HG02588 (cell line): ENCODE measurements at regions not wholly inside any gene's neighbourhood (a gene's known extent, or its start where the extent isn't known, plus 50 kb on each side); places are given as distances from the start of the nearest gene placed in this dataset.
"Not testable (repeated sequence)": the region's sequence is repeated elsewhere in the genome, so short reads cannot be mapped to it uniquely, and the experiment has no call there.

Experiments used
- ATAC-seq: cut with Tn5 transposase; IDR thresholded peaks from one replicate; pipeline ENCODE4 v1.9.1; 2021; ENCODE audit warnings: mild to moderate bottlenecking, moderate library complexity; ENCODE audit not compliant: unreplicated experiment

DNA sequence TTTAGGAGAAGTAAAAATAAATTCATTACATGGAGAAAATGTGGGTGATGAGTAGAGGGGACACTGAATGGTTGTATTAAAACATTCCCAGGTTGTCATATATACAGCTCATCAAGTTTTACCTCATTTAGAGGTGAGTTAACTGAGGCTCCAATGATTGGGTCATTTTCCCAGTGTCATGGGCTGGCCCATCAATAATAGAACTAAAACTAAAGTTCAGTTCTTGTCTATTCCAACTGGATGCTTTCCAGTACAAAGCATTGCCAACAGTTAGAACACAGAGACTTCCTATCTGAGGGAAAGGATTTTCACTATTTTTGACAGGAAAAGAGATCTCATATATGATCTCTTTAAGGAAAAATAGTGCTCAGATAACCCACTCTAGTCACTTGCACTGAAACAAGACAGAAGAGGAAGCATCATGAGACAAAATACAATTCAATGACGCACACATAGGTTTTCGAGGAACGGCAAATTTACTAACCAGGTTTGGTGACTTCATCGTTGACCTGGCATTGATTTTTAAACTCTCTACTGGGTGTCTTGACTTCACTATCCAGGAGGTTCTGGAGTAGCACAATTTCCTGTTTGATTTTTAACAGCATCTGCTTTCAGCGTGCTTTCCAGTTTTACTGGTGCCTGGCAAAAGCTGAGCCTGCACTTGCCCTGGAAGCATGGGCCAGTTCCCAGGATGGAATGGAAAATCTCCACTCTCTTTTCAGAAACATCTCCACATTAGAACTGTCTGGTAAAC is 195.5 kb upstream of the FBXL4 start:
- ATAC-seq, result no peak

DNA sequence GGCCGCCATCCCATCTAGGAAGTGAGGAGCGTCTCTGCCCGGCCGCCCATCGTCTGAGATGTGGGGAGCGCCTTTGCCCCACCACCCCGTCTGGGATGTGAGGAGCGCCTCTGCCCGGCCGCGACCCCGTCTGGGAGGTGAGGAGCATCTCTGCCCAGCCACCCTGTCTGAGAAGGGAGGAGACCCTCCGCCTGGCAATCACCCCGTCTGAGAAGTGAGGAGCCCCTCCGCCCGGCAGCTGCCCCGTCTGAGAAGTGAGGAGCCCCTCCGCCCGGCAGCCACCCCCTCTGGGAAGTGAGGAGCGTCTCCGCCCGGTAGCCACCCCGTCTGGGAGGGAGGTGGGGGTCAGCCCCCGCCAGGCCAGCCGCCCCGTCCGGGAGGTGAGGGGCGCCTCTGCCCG is 194.2 kb upstream of the FBXL4 start:
- not testable (repeated sequence) for ATAC-seq

DNA sequence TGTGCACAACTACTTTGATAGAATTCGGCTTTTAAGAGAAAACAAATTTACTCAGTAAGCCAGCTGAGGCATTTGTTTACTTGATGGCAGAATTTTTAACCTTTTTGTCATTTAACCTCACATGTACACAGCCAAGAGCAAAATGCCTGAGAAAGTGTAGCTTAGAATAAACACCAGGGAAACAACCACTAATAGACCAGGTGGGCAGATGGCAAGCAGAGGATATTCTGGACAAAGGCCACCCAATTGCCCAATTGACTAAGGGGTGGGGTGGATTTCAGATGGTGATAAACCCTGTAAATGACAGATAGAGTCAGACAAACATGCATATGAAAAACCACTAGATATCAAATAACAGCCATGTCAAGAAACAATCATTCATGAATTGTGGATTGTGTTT is 190.7 kb upstream of the FBXL4 start:
- ATAC-seq, result no peak

DNA sequence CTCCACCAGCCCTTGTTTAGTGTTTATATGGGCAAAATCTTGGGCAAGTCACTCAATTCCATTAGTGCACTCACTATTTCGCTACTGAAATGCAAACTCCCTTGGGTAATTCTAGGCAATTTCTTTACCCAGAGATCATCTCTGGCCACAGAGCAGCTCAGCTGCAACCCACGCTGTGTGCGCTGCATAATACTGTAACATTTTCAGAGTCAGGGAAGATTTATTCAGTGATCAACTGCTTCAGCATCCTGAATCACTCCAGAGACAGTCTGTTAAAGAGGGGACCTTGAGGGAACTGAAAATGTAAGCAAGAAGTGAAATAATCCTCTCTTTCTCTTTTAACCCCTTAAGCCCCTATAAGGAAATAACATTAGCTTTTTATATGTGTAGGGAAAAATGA is 189.6 kb upstream of the FBXL4 start:
- ATAC-seq, result no peak

DNA sequence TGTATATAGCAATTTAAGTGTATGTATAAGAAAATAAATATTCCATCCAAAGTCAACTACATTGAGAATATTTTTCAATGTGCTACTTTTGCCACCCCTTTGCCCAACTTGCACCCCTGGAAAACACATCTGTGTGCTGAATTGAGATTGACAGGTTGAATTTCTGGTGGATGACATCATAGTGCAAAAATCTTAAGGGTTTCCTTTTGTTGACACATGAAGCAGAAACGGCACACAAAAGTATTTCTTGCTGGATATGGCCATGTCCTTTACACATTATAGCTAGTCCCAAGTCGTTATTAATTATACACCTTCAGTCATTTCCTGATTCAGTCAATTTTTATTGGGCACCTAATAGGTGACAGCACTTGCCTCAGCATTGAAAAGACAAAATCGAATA is 188.7 kb upstream of the FBXL4 start:
- no peak for ATAC-seq

DNA sequence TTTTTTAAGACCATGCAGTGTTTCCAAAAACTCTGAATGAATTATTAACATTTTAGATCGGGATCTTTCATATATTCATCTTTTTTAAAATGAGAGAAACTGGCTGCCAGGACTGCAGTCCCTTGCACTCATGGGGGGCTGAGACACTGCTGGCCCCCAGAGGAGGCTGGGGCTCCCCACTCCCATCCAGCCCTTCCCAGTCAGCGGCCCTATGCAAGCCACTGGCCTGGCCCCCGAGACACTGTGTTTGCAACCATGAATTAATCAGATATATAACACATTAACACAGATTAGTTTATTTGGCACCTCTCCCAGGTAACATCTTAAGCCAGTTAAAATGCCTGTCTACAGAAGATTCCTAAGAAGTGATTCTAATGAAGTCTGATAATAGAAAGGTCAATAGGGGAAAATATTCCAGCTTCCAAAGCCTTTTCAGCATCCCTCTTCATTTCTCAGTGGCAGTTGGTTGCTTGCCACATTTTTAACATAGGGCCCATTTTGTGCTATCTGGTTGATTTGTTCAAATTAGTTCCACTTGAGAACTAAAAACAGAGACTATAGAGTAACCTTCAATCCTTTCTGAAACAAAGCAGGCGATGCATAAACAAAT is 184.4 kb upstream of the FBXL4 start:
- no peak for ATAC-seq

DNA sequence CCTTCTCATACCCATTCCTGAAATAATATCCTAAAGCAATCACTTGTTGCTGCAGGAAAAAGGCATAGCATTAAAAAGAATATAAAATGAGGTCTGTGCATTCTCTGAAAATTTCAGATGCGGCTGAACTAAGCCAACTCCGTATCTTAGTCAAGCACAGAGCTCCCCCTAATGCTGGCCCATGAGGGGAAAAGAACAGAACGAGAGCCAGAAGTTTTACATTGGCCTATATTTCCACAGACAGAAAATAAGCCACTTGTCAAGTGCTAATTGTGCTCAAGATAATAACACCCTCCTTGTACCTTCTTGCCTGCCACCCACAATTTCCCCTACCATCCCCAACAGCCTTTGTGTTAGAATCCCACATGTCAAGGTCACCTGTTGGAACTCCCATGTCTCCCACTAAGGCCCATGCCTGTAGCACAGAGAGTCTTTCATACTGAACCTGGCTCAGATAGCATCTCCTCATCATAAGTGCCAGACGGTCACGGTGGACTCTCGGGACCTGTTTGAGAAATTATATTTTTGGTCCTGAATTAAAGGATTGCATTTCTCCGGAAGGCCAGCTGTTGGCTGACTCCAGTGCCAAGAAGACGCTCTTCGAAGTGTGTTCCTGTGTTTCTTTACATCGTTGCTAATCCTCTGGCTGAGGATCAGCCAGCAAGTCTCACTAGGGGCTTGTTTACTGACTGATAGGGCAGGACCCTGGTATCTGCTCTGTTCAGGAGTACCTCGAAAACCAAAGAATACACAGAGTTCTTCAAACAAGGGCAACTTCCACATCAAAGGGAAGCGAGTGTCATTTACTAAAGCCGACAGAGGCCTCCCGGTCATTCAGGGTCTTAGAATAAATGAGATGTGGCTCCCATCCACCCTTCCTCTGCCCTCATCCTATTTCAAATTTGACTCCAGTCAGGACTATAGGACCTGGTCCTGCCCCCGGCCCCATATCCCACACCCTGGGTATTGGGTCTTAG is 183.4 kb upstream of the FBXL4 start:
- ATAC-seq, result no peak

DNA sequence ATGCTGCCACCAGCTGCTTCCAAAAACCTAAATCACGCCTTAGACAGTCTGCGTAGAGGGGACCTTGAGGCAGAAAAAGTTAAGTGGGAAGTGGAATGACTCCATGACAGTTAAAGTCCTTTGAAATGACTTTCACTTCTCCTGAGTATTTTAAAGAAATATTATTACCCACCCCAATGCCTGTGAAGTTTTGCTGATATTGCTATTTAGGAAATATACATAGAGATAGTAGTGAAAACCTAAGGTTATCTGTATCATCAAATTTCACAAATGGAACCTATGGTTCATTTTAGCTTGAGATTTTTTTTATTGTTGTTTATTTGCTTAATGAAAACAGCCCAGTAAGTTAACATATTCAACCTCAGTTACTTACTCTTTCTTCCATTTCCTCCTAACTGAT is 182.1 kb upstream of the FBXL4 start:
- no peak for ATAC-seq

DNA sequence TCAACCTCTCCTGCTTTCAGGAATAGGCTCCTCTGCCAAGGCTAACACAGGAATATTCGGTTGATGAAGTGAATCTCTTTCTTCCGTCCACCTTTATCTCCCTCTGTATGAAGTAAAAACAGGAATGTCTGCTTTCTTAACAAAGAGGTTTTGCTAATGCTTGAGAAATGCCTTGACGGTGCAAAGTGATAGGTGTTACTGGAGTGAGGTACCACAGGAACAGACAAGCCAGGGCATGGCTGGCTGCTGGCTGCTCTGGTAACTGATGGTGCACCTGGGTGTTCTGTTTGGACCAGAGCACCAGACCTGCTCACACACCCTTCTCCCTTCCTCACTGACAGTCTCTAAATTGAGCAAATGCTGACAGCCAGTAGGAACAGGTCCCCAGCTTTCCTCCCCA is 174.0 kb upstream of the FBXL4 start:
- no peak for ATAC-seq

DNA sequence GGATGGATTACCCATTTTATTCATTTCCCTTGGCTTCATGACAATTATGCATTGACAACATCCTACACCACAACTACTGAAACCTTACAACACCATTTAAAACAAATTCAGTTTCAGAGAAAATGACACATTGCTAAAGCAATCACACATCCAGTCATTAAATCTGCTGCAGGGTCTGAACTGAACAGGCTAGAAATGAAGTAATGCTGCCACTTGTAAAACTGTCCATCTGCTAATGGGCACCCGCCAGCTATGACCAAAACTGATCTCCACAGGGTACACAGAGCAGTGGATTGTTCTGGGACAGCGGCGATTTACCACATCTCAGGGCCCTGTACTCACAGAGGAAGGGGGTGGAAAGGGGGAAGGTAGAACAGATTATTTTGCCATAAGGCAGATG is 172.9 kb upstream of the FBXL4 start:
- no peak for ATAC-seq

DNA sequence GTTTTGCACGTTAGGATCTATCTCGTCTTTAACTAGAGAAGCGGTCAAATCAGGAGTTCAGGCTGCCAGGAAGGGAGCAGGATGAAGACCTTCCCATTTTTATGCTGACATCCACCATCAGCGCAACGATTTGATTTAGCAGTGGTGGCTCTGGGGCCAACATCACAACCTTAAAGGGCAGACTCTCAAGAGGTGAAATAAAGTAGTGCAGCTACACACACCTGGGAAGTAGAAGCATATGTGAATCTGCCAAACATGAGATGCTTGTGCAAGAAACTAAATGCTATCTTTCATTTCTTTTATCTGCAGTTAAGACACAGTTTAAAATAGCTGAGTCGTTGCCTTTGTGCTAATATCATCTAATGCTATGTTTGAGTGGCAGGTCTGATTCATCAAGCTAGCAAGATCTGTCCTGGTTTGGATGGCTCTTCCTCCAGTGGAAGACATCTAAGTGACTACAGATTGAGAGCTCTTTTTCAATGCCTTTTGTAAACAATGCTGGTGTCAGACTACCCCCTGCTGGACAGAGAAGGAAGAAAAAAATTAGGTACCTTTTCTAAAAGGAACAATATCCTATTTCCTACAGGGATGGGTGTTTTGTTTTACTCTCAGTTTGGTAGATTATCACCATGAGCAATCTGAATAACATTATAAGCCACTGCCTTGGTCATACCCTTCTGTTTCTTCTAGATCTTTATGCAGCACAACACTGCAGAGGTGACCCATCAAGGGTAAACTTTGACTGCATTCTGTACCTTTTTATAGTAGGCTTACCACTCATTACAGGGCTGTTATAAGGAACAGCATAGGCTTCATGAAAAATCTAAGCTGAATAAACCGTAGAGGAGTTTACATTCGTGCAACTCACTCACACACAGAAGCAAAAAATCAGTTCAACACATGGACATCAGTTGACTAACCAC is 171.6 kb upstream of the FBXL4 start:
- peak; percentile 44 for ATAC-seq

DNA sequence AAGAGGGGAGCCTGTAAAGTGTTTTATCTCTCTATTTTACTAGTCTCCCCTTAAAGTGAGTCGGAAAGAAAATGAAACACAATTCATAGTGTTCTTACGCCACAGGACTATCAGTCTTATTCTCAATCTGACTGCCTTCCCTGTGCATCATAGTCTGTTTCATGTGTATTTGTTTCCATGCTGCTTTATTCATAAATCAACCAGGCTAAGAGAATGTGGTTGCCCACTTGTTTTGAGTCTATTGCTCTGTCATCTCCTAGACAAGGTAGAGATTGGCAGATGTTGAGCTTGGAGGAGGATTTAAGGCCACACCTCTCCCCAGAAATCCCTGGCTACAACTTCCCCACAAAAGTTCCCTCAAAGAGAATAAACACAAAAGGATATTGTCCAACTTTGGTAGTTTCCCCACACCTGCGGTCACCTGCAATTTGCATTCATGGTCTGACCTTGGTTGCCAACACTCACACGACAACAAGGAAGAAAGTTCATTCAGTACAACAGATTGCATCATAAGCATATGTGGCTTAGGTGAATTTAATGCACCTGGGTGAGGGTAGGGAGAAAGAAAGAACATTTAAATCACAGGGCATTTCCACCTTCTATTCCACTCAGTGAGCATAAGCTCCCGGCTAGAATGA is 167.1 kb upstream of the FBXL4 start:
- ATAC-seq, result no peak

DNA sequence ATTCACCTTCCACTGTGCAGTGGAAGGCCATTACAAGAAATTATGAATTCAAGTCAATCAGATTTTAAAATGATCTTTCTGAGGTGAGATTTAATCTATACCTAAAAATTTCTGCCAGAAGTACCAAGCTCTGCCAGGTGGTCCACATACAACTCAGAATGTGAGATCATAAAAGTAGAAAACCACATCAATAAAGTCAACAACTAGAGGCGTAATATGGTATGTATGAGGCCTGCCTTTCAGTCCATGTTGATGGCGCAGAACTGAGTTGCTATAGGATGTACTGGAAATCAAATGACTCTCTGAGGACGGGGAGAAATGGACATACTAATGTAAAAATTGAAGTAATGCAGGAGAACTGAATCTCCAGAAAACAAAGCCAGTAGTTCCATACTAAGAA is 163.8 kb upstream of the FBXL4 start:
- no peak for ATAC-seq

DNA sequence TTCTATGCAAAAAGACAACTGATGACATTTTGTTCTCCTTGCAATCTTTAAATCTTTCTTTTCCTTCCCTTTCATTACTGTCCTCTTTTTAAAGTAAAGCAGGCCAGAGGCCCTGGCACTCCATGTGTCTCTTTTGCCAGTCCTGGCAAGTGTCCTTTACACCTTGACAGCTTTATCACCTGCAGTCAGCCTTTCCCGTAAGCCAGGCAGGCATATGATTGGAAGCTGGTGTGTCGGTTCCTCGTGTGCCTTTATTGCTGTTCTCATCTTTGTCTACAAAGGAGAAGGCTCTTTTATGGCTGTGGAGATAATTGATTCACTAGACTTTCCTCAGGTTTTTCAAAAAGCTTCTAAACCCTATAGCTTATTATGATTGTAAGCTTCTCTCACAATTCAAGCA is 162.3 kb upstream of the FBXL4 start:
- no peak for ATAC-seq

DNA sequence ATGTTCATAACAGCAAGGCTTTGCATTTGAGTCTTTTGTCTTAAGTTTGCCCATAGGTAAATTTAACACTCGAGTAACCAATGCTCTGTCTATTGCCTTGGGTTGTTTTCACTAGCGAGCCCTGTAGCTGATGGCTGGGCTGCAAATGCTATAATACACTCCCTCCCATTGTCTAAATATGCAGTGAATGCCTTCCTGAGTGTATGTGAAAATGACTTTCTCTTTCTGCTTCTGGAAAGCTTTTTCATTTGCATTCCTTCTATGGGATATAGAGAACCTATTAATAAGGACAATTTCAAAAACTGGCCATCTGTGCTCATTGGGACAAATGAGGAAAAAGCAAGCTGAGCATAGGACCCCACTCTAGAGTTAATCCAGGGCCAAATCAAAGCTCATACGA is 156.5 kb upstream of the FBXL4 start:
- ATAC-seq, result no peak

DNA sequence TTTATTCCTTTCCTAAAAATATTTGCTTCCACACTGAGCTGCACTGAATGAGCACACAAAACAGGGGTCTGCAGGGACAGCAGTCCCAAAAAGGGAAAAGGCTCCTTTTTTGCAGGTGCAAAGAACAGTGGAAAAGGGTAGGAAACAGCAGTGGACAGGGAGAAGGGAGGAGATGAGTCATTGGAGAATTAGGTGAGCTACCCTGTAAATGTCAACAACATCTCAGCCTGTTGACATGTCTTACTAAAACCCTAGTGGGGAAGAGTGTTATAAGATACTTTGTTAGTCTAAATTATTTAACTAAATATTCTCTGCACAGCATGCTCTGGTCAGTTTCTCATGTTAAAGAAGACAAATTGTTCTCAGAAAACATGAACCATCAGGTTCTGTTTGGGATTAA is 151.5 kb upstream of the FBXL4 start:
- no peak for ATAC-seq

DNA sequence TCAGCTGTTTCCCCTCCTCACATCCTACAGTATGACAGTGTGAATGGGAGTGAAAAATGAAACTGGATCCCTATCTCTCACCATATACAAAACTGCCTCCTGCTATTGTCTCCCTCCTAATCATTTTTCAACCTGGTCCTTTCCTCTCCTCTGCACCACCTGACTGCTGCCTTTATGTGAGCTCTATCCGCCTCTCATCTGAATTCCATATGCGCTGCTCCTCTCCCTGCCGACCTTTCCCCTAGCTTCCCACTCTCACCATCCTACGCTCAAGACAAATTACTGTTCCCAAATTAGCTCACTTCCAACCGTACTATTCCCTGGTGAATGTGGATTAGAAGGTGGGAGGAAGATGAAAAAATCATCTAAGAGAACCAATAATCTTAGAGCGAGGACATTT is 148.4 kb upstream of the FBXL4 start:
- no peak for ATAC-seq

DNA sequence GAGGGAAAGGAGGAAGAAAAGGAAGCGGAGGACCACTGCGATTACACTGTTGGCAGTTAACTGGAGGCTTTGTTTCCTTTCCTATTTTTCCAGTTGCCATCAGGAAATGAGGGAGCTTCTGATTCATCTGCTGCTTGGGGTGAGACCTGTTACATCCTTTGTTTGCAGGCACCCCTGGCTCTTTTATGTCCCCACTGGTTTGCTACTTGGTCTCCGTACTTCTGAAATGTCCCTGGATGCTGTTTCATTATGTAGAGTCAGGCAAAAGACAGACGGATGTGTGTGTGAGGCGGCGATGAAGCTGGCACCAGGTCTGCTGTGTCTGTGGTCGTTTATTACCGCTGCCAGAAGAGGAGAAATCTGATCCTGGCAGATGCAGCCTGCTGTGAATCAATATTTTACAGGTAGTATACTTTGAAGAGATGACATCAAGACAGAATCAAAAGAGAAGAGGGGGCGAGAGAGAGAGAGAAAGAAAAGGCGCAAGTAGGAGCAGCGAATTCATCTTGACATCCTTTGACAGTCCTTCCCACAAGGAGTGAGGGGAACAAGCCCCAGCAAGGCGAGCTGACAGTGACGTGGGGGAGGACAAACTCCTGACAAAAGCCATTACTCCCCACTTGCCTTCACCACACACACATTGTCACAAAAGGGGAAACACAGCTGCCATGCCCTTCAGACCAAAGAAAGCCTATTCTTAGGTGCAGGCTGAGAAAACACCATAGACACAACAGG is 145.9 kb upstream of the FBXL4 start:
- ATAC-seq, result no peak

DNA sequence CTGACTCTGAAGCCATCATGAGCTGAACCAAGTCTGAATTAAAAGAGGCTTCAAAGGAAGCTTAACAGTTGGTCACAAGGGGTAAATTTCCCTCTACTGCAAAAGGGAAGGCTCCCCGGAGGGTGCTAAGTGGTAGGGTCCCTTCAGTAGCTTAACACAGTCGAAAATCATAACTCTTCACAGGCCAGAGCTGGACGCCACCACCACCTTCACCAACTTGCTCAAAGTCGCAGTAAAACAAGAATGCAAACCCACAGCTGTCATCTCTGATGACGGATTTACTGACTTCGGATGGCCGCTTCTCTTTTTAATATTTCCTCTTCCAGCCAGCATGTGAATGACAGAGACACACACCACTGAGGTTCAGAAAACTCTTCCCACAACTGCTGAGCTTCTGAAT is 144.7 kb upstream of the FBXL4 start:
- no peak for ATAC-seq

DNA sequence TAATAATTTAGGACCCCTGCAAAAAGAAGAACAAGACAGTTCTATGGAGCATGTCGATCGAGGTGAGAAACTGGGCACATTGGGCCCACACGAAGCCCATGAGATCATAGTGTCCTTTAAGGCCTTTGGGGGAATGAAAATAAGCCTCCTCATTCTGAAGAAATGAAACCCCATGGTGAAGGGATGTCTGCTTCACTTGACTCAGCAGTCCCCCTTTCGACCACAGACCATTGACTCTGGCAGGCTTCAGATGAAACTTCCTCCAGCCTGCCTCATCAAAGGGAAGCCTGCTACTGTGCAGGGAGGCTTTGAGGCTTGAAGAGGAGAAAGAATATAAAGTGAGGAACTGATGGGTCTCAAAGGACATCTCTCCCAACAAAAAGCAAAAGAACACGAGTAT is 144.2 kb upstream of the FBXL4 start:
- ATAC-seq, result peak; percentile 83
